HG02885 (cell line): ENCODE measurements at regions not wholly inside any gene's neighbourhood (a gene's known extent, or its start where the extent isn't known, plus 50 kb on each side); places are given as distances from the start of the nearest gene placed in this dataset.
"Not testable (repeated sequence)": the region's sequence is repeated elsewhere in the genome, so short reads cannot be mapped to it uniquely, and the experiment has no call there.

Experiments used
- ATAC-seq: cut with Tn5 transposase; IDR thresholded peaks from one replicate; pipeline ENCODE4 v1.9.1; 2021; ENCODE audit warnings: mild to moderate bottlenecking; ENCODE audit not compliant: unreplicated experiment, poor library complexity

DNA sequence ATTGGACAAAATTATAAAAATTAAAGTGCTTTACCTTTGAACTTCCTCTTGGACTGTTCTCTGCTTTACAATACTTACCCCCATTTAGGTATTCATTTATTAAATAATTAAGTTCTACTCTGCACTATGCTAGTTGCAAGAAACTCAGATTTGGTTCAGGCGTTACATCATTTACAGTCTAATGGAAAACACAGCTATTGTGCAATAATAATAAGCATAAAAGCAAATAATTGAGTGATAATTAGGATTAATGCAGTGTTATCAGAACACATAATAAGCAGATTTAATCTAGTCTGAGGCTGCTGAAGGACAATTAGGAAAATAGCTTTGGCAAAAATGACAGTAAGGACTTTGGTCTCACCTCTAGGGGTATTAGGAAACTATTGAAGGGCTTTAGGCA lies 493.2 kb upstream of the ADARB2 start:
- no peak for ATAC-seq

GRCh38 chr10:2228320-2228901 lies 491.1 kb upstream of the ADARB2 start:
- ATAC-seq, result no peak

- no peak for ATAC-seq
Measured at GRCh38 chr10:2225609-2226008, 488.3 kb upstream of the ADARB2 start.

DNA sequence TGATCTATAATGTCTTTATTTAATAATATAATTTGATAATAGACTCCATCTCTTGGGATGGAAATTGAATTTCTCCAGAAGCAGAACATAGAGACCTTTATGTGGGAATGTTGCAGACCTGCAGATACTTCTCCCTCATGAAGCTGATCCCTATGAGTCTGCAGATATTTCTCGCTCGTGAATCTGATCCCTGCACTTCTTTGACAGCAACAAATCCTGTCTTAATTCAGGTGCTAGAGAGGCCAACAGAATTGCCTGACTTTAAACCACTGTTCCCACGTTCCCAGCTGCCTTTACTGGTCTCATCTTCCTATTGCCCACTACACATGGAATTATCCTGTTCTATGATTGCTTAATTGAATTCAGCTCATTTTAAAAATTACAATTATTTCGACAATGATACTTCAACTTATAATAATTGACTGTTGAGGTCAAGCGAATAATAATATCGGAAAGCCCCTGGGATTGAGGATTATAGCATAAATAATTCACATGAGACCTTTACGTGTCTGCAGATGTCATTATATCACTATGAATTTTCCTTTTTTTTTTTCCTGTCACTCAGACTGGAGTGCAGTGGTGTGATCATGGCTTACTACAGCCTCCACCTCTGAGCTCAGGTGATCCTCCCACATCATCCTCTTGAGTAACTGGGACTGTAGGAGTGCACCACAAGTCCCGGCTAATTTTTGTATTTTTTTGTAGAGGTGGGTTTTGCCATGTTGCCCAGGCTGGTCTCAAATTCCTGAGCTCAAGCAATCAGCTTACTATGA lies 486.4 kb upstream of the ADARB2 start:
- ATAC-seq, result no peak

DNA sequence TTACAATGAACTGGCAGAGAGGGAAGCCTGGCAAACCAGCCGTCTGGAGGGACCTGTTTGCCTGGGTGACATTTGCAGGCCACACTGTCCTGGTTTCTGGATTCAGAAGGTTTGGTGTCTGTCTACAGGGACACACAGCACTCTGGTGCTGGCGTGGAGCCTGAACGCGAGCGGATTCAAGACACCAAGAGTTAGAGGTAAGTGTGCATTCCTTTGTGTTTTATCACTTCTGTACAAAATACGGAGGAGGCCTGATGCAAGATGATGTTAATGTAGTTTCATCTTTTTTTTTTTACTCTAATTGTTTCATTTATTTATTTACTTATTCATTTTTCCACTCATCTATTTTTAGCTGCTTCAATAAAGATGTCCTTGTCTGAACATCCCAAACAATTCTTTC lies 485.3 kb upstream of the ADARB2 start:
- no peak for ATAC-seq

- ATAC-seq, result no peak
Measured at GRCh38 chr10:2214805-2215204, 477.5 kb upstream of the ADARB2 start.

- no peak for ATAC-seq
Measured at GRCh38 chr10:2214092-2214491, 476.8 kb upstream of the ADARB2 start.

DNA sequence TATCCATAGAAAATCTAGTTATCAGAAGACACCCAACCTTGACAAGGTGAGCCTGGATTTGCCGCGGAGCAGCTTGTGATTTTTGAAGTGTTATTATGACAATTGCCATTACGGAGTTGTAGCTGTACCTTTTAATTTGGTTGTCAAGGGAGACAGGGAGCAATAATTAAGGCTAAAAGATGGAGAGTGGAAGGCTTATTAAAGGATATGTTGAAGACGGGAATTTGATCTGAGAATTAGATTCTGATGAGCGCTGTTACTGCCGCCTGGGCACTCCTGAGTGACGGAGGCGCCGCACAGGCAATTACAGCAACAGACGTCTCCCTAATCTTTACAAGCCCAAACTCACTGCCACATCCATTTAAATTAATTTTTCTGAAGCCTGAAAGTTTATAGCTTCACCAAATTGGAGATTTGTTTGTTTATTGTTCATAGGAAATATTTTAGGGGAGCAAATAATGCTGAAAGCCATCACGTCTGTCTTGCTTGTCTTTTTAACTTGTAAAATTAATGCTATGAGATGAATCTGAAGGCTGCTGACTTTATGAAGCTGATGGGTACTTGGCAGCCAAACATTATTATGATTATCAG lies 475.0 kb upstream of the ADARB2 start:
- ATAC-seq, result no peak

DNA sequence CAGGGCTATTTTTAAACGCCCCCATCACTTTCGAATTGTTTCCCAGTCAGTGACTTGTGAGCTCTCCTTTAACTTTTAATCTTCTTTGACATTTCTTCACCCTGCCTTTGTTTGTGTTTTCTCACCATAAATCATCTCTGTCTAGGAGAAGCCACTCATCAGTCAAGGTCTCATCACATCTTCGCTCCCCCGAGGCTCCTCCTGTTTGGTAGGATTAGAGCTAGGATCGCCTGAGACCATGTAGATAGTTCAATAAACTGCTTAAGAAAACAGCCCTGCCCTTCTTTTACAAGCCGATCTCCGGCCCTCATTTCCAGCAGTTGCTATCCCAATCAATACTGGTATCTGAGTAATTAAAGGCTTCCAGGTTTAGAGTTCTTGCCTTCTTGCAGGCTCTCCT lies 472.8 kb upstream of the ADARB2 start:
- no peak for ATAC-seq

DNA sequence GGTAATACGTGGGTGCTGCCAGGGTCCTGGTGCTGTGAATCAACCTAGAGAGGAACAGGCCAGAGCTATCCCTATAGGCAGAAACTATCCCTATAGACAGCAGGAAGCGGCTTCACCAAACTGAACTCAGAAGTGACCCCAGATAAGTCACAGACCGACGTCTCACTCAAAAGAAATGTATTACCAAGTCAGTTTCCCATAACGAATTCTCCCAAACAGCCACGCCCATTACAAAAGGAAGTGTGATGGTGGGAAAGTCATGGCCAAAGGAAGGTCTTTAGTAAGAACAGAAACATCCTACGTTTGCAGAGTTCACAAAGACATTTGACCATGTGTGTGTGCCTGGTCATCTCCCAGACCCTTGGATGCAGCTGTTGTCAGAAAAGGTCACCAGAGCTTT lies 470.8 kb upstream of the ADARB2 start:
- no peak for ATAC-seq

DNA sequence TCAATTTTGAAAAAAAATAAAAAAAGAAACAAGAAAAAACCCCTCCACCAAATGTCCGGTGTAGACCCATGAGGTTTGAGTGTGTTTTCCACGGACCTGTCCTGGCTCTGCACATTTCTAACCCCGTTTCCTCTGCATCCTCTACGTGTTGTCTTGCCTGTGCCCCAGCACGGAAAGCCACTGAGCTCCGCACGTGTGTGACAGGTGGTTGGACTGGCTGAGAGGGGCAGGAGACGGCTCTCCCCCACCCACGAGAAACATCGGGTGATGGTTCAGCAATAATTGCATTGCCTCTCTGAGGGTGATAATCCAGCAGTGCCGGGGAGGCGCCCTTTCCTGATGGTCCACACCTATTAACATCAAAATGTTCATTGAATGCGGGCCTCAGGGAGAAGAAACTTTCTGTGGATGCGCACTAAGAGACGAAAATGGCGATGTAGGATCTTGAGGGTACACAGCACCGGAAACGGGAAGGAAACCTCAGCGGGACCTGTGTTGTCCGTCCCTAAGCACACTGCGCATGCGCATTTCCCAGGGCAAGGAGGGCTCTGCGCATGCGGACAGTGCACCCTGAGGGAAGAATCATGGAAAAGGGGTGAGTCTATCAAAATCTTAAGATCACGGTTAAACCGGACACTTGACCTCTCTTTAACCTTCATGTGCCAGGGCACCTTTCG lies 470.1 kb upstream of the ADARB2 start:
- ATAC-seq, result no peak

DNA sequence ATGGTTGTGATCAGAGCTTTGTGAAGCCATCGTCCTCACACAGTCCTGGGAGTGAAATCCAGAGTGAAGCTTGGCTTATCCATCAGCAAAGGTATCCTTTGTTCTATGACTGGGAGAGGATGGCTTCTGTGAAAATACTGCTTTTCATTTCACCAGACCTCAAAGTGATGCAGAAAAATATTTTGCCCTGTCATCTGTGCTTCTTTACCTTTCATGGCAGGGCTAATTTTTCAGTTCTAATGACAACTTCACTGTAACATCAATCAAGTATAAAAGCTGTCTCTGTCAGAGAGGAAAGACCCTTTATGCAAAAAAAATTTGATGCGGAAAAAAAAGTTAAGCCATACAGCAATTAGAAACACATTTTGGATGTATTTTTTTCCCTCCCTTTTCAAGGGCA lies 468.1 kb upstream of the ADARB2 start:
- no peak for ATAC-seq

- no peak for ATAC-seq
Measured at GRCh38 chr10:2202401-2202800, 465.1 kb upstream of the ADARB2 start.

DNA sequence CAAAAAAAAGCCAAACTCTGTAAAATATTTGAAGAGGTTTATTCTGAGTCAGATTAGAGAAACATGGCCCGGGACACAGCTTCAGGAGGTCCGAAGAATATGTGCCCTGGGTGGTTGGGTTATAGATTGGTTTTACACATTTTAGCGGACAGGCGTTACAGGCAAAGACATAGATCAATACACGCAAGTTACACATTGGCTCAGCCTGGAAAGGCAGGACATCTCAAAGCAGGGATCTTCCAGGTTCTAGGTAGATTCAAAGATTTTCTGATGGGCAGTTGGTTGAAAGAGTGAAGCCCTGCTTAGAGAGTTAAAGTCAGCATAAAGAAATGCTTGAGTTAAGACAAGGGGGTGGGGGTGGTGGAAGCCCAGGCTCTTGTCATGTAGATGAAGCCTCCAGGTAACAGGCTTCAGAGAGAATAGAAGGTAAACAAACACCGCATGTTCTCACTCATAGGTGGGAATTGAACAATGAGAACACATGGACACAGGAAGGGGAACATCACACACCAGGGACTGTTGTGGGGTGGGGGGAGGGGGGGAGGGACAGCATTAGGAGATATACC lies 464.3 kb upstream of the ADARB2 start:
- ATAC-seq, result no peak

- ATAC-seq, result no peak
Measured at GRCh38 chr10:2197663-2198062, 460.3 kb upstream of the ADARB2 start.

DNA sequence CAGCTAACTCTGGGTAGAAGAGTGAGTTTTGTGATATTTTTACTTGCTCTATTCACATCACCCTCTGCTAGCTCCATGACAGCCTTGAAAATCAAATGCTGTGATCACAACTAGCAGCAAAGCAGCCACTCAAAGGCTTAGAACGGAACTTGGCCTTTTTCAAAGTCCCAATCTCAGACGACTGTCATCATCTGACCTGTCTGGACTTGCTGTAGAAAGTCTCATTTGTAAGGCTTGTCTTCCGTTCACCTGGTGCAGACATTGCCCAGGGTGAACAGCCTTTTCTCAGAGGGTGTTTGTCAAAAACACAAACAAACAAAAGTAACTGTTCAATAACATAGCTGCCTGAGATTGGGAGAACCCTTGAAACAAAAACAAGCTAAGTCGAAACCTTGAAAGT lies 458.9 kb upstream of the ADARB2 start:
- ATAC-seq, result no peak

- ATAC-seq, result not testable (repeated sequence)
Measured at GRCh38 chr10:2189356-2189755, 452.0 kb upstream of the ADARB2 start.

DNA sequence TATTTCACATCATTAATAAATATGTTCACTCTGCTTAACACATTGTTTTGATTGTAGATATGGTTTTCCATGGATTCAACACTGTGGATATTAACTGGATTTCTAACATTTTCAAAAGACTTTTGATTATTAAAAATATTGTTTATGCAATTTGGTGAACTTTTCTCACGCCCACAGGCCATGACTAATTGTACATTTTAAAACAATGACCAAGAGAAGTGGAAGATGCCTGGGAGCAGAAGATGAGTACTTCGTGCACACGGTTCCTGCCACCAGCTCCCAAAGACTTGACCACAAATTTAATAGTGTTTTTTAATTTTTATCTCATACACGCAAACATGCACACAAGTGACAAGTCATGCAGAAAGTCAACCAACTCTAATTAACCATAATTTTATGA lies 451.0 kb upstream of the ADARB2 start:
- ATAC-seq, result no peak

GRCh38 chr10:2173327-2173726 lies 436.0 kb upstream of the ADARB2 start:
- ATAC-seq, result no peak

DNA sequence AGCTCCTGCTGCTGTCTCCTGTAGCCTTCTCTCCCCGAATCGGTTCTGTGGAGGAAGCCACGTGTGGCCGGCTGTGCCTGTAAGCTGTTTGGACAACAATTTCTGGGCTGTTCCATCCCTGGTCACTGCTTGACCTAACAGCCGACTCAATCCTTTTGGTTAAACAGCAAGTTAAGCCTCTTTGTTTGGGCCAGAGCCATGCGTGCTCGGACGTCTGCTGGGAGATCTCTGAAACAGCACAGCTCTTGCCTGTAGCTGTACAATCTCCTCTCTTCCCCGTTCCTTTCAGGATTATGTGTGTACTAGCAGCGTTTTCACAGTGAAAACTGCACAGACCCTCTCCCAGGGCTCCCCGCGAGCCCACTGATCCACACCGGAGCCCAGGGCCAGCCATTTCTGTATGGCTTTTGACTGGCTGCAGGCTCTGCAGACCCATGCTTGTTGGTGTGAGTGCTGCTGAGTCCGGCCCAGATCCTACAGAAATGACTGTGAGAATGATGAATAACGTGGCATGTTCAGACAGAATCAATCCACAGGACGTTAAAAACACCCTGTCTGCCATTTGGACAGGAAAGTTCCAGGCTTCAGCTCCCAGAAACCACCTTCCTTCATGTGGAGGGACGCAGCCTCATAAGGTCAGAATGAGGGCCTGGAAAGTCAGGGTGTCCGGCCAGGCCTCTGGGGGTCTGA lies 428.6 kb upstream of the ADARB2 start:
- no peak for ATAC-seq
